Occipital lobe (tissue), 1 donor: ENCODE measurements at regions not wholly inside any gene's neighbourhood (a gene's known extent, or its start where the extent isn't known, plus 50 kb on each side); places are given as distances from the start of the nearest gene placed in this dataset.

ENCODE experiments used
- DNase-seq: peaks from one replicate; lab custom pipeline; 2025; lab: John Stamatoyannopoulos, UW

- DNase-seq, result no peak
These were observed 381.8 kb upstream of the SMIM21 start for GRCh38 chr18:75809151-75809925.

- no peak for DNase-seq
These were observed 377.8 kb upstream of the SMIM21 start for GRCh38 chr18:75805265-75805664.

- DNase-seq, result no peak
These were observed 375.2 kb upstream of the SMIM21 start for GRCh38 chr18:75802681-75803080.

GRCh38 chr18:75801178-75801577, 373.7 kb upstream of the SMIM21 start:
- DNase-seq, result no peak

GRCh38 chr18:75800331-75800648, 372.8 kb upstream of the SMIM21 start:
- DNase-seq, result no peak

- no peak for DNase-seq
These were observed 372.2 kb upstream of the SMIM21 start for GRCh38 chr18:75799449-75800330.

- no peak for DNase-seq
These were observed 369.5 kb upstream of the SMIM21 start for GRCh38 chr18:75797046-75797445.

- no peak for DNase-seq
These were observed 363.3 kb upstream of the SMIM21 start for GRCh38 chr18:75790796-75791195.

GRCh38 chr18:75790111-75790510, 362.6 kb upstream of the SMIM21 start:
- DNase-seq, result no peak

GRCh38 chr18:75785834-75786233, 358.3 kb upstream of the SMIM21 start:
- no peak for DNase-seq

GRCh38 chr18:75785206-75785605, 357.7 kb upstream of the SMIM21 start:
- no peak for DNase-seq

- DNase-seq, result no peak
These were observed 356.9 kb upstream of the SMIM21 start for GRCh38 chr18:75784390-75784789.

- DNase-seq, result no peak
These were observed 356.2 kb upstream of the SMIM21 start for GRCh38 chr18:75783566-75784281.

GRCh38 chr18:75782826-75783225, 355.3 kb upstream of the SMIM21 start:
- no peak for DNase-seq

- no peak for DNase-seq
These were observed 354.7 kb upstream of the SMIM21 start for GRCh38 chr18:75782204-75782603.

GRCh38 chr18:75779910-75780309, 352.4 kb upstream of the SMIM21 start:
- no peak for DNase-seq

GRCh38 chr18:75779450-75779849, 351.9 kb upstream of the SMIM21 start:
- no peak for DNase-seq

- no peak for DNase-seq
These were observed 350.1 kb upstream of the SMIM21 start for GRCh38 chr18:75777630-75778029.

GRCh38 chr18:75775121-75775520, 347.6 kb upstream of the SMIM21 start:
- no peak for DNase-seq

GRCh38 chr18:75773618-75774017, 346.1 kb upstream of the SMIM21 start:
- DNase-seq, result no peak

GRCh38 chr18:75762758-75763157, 335.3 kb upstream of the SMIM21 start:
- no peak for DNase-seq

- DNase-seq, result no peak
These were observed 332.7 kb upstream of the SMIM21 start for GRCh38 chr18:75760208-75760607.
